NB4 (cell line): ENCODE measurements at regions not wholly inside any gene's neighbourhood (a gene's known extent, or its start where the extent isn't known, plus 50 kb on each side); places are given as distances from the start of the nearest gene placed in this dataset.

Experiments
- CTCF ChIP-seq: IDR thresholded peaks from one replicate; pipeline ENCODE4 v1.5.1; 2012; ENCODE audit warnings: low read depth, low read length
- POLR2A ChIP-seq: IDR thresholded peaks from 2 replicates; pipeline ENCODE4 v1.6.1; 2011; ENCODE audit warnings: mild to moderate bottlenecking; ENCODE audit not compliant: insufficient read length; ENCODE audit errors: extremely low read depth

DNA sequence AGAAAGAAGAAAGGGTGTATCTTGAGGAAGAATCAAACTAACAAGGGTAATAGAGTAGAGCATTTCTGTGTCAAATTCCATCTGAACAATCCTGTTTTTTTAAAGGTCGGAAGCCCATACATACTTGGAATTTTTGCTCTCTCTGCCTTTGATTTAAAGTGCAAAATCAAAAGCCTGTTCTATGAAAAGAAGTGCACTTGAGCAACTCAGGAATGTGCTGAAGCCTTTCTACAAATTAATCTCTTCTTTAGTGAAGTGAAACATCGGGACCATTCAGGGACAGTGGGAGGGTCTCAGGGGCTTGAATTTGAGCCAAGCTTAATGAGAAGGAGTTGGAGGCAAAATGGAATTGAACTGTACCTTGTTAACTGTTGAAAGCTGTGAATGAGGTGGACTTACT is 1008.5 kb upstream of the LCORL start:
- TF ChIP-seq POLR2A (no peak), CTCF (no peak)
